ENCODE measurements at regions not wholly inside any gene's neighbourhood (a gene's known extent, or its start where the extent isn't known, plus 50 kb on each side); places are given as distances from the start of the nearest gene placed in this dataset.

DNA sequence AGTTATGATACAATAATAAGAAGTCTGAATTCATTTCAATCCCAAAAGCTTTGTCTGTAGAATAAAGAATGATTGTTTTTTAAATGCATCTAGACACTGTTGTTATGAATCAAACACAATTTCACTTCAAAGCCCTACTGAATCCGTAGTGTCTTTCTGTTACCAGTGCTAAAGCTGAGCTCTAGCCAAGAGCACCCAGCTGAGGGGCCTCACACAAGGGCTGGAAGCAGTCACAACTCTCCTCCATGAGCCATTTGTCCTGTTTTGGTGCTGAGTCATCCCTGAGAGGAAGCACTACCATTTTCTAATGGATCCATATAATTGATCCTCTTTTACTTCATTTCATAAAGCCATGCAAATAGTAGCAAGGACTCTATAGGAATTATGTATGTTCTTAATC is 158.2 kb upstream of the ANKRD28 start:
- Histone ChIP-seq H3K79me2 (ENCODE audit: insufficient read depth, low read length) (no peaks in the 10 kb centered on the region), H3K4me2 (replicated peaks; ENCODE audit: extremely low read depth, low read length, poor library complexity, severe bottlenecking) (no peak overlapping the region), H3K36me3 (replicated peaks in 1 of 2; ENCODE audit: control insufficient read depth in 1 of 2, insufficient read depth in 2 of 2, low read length in 2 of 2) (no peaks in the 10 kb centered on the region), H2AFZ (ENCODE audit: insufficient read depth, low read depth, low read length, poor library complexity, severe bottlenecking) (no peak overlapping the region), H3K9ac (ENCODE audit: insufficient read depth, low read length, poor library complexity, severe bottlenecking) (no peak overlapping the region), H4K20me1 (ENCODE audit: insufficient read depth, low read length) (no peaks in the 10 kb centered on the region), H3K4me1 (ENCODE audit: control insufficient read depth in 1 of 2, insufficient read depth in 2 of 2, low read length in 2 of 2) (no peaks in the 10 kb centered on the region), H3K9me3 (replicated peaks in 1 of 2; ENCODE audit: control insufficient read depth in 1 of 2, insufficient read depth in 1 of 2, low read length in 2 of 2) (no peaks in the 10 kb centered on the region), H3K27me3 (ENCODE audit: control insufficient read depth in 2 of 2, insufficient read depth in 2 of 2, low read length in 2 of 2) (no peaks in the 10 kb centered on the region), H3K4me3 (replicated peaks in 1 of 3; ENCODE audit: low read depth in 2 of 3, low read length in 3 of 3) (no peak overlapping the region), H3K27ac (ENCODE audit: low read depth in 1 of 2, low read length in 2 of 2) (no peak overlapping the region)
- no peak overlapping the region for H3K4me3 Mint-ChIP-seq
- H3K9me3 Mint-ChIP-seq: peaks cover 0 to 4% (median 0%) of the 10 kb centered on the region in 7 donors
- WGBS (ENCODE audit: insufficient coverage): 90% methylated on average over 1 of the region's 1 CpG
- H3K4me1 Mint-ChIP-seq: no peaks in the 10 kb centered on the region
- TF ChIP-seq, protein P1, sequence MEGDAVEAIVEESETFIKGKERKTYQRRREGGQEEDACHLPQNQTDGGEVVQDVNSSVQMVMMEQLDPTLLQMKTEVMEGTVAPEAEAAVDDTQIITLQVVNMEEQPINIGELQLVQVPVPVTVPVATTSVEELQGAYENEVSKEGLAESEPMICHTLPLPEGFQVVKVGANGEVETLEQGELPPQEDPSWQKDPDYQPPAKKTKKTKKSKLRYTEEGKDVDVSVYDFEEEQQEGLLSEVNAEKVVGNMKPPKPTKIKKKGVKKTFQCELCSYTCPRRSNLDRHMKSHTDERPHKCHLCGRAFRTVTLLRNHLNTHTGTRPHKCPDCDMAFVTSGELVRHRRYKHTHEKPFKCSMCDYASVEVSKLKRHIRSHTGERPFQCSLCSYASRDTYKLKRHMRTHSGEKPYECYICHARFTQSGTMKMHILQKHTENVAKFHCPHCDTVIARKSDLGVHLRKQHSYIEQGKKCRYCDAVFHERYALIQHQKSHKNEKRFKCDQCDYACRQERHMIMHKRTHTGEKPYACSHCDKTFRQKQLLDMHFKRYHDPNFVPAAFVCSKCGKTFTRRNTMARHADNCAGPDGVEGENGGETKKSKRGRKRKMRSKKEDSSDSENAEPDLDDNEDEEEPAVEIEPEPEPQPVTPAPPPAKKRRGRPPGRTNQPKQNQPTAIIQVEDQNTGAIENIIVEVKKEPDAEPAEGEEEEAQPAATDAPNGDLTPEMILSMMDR (IDR thresholded peaks at IDR 0.05): no peak
- H3K27ac Mint-ChIP-seq: no peak overlapping the region
- peaks cover 0 to 3% (median 0%) of the 10 kb centered on the region in 3 donors for H3K27me3 Mint-ChIP-seq (ENCODE audit: low read depth in 3 of 3)
- H3K36me3 Mint-ChIP-seq: no peaks in the 10 kb centered on the region
- no peak for DNase-seq
- intact Hi-C loops (cut with micrococcal nuclease): no loop called here

GRCh38 chr3:15958692-15959433 is 161.1 kb upstream of the ANKRD28 start:
- no peaks in the 10 kb centered on the region for H4K20me1 ChIP-seq (ENCODE audit: insufficient read depth, low read length)
- Mint-ChIP-seq H3K27me3 (ENCODE audit: low read depth in 3 of 3) (peaks cover 0 to 1% (median 0%) of the 10 kb centered on the region in 3 donors), H3K9me3 (peaks cover 0 to 4% (median 0%) of the 10 kb centered on the region in 7 donors), H3K4me1 (peaks cover under 1% of the 10 kb centered on the region), H3K36me3 (no peaks in the 10 kb centered on the region), H3K27ac (peak overlapping the region in 1 of 7 donors; percentile 3), H3K4me3 (no peak overlapping the region)
- H3K27ac ChIP-seq (ENCODE audit: low read depth in 1 of 2, low read length in 2 of 2): no peak overlapping the region
- H3K36me3 ChIP-seq (replicated peaks in 1 of 2; ENCODE audit: control insufficient read depth in 1 of 2, insufficient read depth in 2 of 2, low read length in 2 of 2): no peaks in the 10 kb centered on the region
- no peaks in the 10 kb centered on the region for H3K27me3 ChIP-seq (ENCODE audit: control insufficient read depth in 2 of 2, insufficient read depth in 2 of 2, low read length in 2 of 2)
- DNase-seq: no peak
- WGBS (ENCODE audit: insufficient coverage): 100% methylated on average over 2 of the region's 3 CpGs
- no peak overlapping the region for H3K9ac ChIP-seq (ENCODE audit: insufficient read depth, low read length, poor library complexity, severe bottlenecking)
- no peaks in the 10 kb centered on the region for H3K9me3 ChIP-seq (replicated peaks in 1 of 2; ENCODE audit: control insufficient read depth in 1 of 2, insufficient read depth in 1 of 2, low read length in 2 of 2)
- H3K4me1 ChIP-seq (ENCODE audit: control insufficient read depth in 1 of 2, insufficient read depth in 2 of 2, low read length in 2 of 2): peaks cover 0 to under 1% of the 10 kb centered on the region in 2 donors
- no peak overlapping the region for H3K4me2 ChIP-seq (replicated peaks; ENCODE audit: extremely low read depth, low read length, poor library complexity, severe bottlenecking)
- intact Hi-C loops (cut with micrococcal nuclease): no loop called here
- H3K4me3 ChIP-seq (replicated peaks in 1 of 3; ENCODE audit: low read depth in 2 of 3, low read length in 3 of 3): no peak overlapping the region
- H2AFZ ChIP-seq (ENCODE audit: insufficient read depth, low read depth, low read length, poor library complexity, severe bottlenecking): no peak overlapping the region
- no peaks in the 10 kb centered on the region for H3K79me2 ChIP-seq (ENCODE audit: insufficient read depth, low read length)
- TF ChIP-seq, protein P1 (IDR thresholded peaks at IDR 0.05): no peak

Measured in CD14-positive monocyte (primary cell).